Activated CD8-positive, alpha-beta memory T cell treated with anti-CD3 and anti-CD28 coated beads, Interleukin-2, amount 50 U/mL, for 48 hours (primary cell): ENCODE measurements at regions not wholly inside any gene's neighbourhood (a gene's known extent, or its start where the extent isn't known, plus 50 kb on each side); places are given as distances from the start of the nearest gene placed in this dataset.
"Not testable (repeated sequence)": the region's sequence is repeated elsewhere in the genome, so short reads cannot be mapped to it uniquely, and the experiment has no call there.

ENCODE experiments used
- DNase-seq: peaks from one replicate; pipeline ENCODE4 v3.0.0-alpha.2; 2020

DNA sequence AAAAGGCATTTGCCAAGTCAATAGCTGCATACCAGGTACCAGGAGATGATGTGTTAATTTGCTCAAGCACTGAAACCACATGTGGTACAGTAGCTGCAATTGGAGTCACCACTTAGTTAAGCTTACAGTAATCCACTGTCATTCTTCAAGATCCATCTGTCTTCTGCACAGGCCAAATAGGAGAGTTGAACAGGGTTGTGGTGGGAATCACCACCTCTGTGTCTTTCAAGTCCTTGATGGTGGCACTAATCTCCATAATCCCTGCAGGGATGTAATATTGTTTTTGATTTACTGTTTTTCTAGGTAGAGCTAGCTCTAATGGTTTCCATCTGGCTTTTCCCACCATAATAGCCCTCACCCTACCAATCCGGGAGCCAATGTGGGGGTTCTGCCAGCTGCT is 91.9 kb downstream of the FCRL5 start:
- no peak for DNase-seq

DNA sequence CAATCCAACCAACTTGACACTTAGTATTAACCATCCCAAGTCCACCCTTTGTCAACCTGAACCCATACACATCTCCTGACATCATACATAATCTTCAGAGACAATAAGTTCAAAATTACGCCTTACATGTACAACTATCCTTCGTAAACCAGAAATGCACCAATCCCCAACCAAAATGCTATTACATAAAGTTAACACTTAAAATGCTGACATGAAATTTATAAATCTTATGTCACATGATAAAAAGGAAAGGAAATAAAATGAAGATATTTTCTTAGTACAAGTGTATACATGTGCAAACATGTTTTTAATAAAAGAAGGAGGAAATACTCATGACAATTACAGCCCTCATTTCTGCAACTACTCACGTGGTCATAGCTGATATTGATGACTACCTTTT is 95.0 kb downstream of the FCRL5 start:
- DNase-seq, result no peak

DNA sequence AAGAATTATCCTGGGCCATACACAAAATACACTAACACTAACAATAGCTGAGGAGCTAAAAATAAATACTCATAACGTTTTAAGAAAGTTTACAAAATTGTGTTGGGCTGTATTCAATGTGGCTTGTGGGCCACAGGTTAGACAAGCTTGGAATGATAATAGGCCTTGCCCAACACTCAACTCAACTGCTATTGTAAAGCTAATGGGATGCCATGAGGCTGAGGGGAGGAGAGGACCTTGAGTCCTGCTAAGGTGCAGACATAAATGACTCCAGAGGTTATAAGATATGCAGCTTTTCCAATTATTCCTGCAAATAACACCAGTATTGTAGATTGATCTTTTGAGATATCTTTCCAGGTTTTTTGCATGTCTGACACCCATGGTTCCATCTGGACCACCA is 97.0 kb downstream of the FCRL5 start:
- no peak for DNase-seq

DNA sequence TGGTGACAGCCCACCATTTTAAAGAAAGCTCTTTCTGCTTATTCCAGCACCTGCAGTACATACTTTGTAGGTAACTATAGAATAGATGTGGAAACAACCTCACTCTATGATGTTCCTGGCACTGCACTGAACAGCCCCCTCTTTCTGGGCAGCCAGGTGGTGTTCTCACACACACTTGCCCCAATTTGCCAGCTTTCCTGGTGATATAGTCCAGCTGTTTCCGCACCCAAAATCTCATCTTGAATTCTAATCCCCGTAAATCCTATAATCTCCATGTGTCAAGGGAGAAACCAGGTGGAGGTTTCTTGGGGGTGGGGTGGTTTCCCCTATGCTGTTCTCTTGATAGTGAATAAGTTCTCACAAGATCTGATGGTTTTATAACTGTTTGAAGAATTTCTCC is 102.2 kb downstream of the FCRL5 start:
- no peak for DNase-seq

DNA sequence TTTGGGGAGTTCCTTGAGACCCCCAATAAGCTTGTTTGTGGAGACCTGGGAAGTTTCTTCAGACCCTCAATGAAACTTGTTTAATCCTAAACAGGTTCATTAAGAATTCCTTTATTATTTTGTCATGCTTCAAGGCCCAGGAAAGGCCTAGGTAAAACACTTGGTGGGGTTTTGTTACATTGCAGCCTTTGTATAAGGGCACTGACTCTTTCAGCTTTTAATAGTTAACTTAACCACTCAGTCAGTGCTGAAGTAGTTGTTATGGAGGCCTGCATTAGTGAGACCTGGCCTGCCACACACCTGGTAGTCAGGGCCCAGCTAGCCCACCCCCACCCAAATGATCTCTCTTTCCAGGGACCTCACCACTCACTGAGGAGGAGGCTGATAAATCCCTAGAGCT is 103.7 kb downstream of the FCRL5 start:
- DNase-seq, result no peak

DNA sequence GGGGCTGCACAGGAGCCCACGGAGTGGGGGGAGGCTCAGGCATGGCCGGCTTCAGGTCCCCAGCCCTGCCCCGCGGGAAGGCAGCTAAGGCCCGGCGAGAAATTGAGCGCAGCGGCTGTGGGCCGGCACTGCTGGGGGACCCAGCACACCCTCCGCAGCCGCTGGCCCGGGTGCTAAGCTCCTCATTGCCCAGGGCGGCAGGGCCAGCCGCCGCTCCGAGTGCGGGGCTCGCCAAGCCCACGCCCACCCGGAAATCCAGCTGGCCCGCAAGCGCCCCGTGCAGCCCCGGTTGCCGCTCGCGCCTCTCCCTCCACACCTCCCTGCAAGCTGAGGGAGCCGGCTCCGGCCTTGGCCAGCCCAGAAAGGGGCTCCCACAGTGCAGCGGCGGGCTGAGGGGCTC is 106.0 kb downstream of the FCRL5 start:
- DNase-seq, result not testable (repeated sequence)

DNA sequence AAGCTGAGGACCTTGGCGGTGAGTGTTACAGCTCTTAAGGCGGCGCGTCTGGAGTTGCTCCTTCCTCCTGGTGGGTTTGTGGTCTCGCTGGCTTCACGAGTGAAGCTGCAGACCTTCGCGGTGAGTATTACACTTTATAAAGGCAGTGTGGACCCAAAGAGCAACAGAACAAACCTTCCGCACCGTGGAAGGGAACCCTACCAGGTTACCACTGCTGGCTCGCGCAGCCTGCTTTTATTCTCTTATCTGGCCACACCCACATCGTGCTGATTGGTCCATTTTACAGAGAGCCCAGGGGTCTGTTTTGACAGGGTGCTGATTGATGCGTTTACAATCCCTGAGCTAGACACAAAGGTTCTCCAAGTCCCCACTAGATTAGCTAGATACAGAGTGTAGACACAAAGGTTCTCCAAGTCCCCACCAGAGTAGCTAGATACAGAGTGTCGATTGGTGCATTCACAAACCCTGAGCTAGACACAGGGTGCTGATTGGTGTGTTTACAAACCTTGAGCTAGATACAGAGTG is 106.6 kb downstream of the FCRL5 start:
- not testable (repeated sequence) for DNase-seq

DNA sequence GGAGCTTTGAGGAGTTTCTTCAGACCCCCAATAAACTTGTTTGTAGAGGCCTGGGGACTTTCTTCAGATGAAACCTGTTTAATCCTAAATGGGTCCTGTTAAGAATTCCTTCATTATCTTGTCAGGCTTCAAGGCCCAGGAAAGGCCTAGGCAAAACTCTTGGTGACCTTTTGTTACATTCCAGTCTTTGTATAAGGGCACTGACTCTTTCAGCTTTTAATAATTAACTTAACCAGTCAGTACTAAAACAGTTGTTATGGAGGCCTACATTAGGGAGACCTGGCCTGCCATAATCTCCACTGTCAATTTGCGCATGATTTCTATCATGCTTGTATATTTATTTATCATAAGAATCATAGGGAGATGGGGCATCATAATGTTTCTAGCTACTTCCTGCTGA is 110.2 kb downstream of the FCRL5 start:
- no peak for DNase-seq

DNA sequence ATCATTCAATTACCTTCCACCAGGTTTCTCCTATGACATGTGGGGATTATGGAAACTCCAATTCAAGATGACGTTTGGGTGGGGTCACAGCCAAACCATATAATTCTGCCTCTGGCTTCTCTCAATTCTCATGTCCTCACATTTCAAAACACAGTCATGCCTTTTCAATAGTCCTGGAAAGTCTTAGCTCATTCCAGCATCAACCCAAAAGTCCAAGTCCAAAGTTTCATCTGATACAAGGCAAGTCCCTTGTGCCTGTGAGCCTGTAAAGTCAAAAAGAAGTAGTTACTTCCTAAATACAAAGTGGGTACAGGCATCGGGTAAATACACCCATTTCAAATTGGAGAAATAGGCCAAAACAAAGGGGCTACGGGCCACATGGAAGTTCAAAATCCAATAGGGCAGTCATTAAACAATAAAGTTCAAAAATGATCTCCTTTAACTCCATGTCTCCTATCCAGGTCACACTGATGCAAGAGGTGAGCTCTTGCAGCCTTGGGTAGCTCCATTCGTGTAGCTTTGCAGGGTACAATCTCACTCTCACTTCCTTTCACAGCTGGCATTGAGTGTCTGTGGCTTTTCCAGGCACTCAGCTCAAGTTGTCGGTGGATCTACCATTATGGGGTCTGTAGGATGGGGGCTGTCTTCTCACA is 112.9 kb downstream of the FCRL5 start:
- DNase-seq, result no peak

DNA sequence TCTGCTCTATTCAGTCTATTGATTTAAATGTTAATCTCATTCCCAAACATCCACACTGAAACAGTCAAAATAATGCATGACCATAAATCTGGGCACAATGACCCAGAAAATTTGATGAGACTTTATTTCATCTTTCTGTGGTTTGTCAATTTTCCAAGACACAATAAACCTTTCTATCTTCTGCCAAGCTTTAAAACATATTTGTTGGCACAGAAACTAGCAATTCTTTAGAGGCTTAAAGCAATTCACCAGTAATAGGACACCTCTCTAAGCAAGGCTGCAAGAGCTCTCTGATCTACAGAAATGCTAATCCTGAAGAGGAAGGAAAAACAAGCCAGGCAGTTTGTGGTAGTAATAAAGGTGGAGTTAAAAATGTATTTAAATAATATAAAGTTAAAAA is 113.7 kb downstream of the FCRL5 start:
- no peak for DNase-seq

DNA sequence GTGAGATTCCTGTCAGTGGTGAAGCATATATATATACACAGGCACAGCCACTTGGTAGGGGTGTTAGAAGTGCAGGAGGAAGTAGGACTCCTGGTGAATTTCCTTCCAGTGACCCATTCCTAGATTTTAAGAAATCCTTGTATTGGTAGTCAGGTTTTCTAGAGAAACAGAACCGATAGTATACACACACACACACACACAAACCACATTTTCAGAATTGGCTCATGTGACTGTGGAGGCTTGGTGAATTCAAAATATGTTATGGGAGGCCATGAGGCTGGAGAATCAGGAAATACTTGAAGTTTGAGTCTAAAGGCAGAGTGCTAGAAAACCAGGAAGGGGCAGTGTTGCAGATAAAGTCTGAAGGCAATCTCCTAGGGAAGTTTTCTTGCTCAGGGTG is 114.2 kb downstream of the FCRL5 start:
- DNase-seq, result no peak

DNA sequence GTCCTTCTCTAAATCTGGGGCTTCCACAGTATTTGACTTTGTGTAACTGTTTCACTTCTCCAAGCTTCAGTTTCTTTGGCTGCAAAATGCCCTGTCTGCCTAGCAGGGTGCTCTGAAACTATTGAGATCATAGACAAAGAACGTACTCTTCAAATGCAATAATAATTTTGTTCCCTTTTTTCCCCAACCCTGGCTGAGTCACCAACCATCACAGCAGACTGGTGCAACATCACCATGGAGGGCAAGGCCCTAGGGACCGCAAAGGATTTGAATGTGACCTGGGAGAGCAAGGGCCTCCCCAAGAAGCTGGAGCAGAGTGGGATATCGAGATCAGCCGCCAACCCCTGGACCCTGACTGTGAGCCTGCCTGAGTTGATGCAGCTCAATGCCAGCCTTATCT is 115.0 kb downstream of the FCRL5 start:
- DNase-seq, result no peak

DNA sequence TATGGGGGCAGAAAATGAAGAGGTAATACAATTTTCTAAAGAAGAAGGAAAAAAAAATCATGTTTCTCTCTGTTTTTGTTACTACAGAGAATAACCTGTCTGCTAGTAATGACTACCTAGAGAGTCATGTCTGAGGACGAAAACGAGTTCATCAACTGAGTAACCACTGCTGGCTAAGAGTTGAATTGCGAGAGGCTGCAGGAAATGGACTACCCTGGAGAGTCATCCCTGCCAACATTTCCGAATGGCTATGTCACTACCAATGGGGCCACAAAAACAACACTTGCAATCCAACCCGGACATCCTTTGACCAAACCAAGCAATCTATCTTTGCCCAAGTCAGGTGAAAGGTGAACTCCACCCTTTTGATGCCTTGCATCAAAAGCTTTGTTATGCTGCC is 120.6 kb downstream of the FCRL5 start:
- no peak for DNase-seq

DNA sequence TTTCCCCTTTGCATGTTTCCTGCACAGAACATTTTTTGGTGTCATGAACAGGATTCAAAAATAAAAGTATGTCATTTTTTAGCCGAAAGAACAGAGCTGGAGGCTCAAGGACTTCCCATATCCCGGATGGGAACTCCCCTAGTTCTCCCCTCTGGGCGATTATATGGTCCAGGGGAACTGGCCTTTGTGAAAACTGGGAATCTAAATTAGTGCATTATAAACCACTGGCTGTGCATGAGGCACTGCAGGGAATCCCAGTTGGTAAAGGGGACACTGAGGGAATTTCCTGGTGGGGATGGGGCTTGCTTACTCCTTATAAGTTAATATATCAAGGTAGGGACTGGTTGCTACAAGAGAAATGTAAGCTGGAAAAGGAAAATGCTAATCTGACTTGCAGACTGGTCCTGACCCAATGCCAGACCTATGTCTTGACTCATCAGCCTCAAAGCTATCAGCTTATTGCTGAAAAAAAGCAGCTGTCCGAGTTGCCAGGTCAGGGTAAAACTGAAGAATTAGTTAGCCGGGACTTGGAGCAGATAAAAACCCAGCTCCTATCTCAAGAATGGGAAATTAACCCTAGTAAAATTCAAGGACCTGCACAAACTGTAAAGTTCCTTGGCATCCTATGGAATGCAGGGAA is 122.6 kb downstream of the FCRL5 start:
- DNase-seq, result no peak

DNA sequence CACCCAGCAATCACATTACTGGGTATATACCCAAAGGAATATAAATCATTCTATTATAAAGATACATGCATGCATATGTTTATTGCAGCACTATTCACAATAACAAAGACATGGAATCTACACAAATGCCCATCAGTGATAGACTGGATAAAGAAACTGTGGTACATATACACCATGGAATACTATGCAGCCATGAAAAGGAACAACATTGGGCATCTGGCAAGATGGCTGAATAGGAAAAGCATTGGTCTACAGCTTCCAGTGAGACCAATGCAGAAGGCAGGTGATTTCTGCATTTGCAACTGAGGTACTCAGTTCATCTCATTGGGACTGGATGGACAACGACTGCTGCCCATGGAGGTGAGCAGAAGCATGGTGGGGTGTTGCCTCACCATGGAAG is 128.6 kb downstream of the FCRL5 start:
- not testable (repeated sequence) for DNase-seq

DNA sequence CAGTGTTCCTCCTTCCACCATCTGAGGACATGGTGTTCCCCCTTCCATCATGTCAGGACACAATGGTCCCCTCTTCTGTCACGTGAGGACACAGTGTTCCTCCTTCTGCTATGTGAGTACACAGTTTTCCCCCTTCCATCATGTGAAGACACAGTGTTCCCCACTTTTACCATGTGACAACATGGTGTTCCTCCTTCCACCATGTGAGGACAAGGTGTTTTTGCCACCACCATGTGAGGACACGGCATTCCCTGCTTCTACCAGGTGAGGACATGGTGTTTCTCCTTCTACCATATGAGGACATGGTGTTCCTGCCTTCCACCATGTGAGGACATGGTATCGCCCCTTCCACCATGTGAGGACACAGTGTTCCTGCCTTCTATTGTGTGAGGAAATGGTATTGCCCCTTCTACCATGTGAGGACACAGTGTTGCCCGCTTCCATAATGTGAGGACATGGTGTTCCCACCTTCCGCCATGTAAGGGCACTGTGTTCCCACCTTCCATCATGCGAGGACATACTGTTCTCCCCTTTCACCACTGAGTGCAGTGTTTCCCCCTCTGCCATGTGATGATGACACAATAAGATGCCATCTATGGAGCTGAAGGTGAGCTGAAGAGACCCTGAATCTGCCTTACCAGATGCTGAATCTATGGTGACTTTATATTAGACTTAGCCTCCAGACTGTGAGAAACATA is 132.3 kb downstream of the FCRL5 start:
- DNase-seq, result no peak

DNA sequence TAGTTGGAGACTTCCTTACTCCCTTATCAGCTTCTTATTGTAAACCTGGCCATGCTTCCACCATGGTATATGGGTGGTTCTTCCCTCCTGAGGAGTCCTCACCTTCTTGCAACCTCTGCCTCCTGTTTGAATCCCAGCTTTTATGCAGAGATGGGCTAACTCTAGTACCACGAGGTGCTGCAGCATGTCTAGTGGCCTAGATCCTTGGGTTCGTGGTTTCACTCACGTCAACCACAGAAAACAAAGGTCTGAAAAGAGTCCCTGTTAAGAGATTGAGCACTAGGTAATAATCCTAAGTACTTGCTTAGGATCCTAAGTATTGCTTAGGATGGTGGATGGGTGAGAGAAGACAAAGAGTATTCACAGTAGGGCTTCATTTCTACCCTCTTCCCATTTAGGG is 133.7 kb downstream of the FCRL5 start:
- no peak for DNase-seq

DNA sequence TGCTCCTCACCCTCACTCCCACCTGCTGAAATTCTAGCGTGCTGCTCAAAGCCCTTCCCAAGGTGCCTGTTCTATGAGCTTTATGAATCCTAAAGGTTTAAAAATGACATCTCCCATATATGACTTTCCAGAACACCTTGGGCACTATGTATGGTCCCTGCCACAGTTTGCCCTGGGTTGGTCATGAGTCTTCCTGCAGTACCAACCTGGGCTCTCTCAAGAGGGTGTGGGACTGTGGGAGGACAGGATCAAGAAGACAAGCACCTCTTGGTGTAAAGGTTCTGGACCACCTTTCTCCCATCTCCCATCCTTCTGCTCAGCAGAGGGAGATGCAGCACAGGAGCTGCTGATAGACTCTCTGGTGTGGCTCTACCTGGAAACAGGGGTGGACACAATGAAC is 134.1 kb downstream of the FCRL5 start:
- no peak for DNase-seq

DNA sequence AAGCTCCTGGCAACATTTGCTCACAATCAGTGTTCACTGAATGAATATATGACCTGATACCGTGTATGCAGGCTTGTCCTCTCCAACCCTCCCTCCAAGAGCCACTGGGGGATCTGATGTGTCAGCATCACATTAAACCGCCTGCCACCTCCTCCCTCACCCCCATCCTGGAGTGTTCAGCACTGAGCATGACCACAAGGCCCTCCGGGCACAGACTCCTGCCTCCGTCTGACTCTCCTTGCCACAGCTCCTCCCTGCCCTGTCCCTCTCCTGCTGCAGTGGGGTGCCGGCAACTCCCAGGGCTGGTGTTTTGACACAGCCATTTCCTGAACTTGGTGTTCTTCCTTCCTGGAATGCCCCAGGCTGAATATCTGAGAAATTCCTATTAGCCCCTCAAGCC is 136.7 kb downstream of the FCRL5 start:
- DNase-seq, result no peak

DNA sequence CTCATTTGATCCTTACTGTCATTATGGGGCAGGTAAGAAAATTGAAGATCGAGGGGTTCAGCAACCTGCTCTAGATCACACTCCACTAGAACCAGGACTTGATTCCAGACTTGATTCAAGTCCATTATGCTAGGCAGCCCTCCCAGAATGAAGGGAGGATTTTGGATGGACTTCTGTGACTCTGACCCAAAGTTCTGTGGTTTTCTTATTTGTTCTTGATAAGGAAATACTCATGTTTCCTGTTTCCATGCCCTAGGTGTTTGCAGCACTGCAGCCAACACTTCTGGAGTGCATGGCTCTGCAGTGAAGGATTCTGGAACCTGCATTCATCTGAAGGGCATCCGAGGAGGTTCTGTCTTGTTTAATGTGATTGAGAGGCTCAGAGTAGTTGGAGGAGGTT is 140.0 kb downstream of the FCRL5 start:
- DNase-seq, result no peak

DNA sequence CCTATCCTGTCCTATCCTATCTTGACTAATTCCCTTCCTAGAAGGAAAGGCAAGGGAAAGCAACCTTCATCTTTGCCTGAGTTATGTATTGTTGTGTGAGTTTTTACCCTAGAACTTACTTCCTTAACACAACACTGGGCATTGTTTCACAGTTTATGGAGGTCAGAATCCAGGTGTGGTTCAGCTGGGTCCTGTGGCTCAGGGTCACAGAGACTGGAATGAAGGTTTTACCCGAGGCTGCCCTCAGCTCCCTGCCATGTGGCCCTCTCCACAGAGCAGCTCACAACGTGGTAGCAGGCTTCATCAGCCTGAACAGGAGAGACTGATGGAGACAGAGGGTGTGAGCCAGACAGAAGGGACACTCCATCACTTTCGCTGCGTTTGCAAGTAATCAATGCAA is 140.5 kb downstream of the FCRL5 start:
- no peak for DNase-seq

DNA sequence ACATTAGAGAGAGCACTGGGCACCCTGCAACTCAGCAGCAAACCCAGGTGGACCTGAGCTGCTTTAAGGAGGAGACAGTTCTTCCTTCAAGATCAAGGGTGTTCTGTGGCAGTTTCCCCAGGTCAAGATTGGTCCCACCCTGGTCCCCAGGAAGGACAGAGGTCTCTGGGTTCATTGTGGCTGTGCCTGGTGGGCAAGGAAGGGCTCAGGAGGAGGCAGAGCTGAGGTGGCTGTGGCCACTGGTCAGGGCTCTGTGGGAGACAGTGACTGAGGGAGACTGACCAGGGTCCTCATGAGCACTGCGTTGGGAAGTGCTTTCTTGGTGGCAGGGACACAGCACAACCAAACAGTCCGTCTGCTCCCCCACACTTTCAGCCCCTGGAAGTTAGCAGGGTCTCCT is 141.3 kb downstream of the FCRL5 start:
- DNase-seq, result no peak

DNA sequence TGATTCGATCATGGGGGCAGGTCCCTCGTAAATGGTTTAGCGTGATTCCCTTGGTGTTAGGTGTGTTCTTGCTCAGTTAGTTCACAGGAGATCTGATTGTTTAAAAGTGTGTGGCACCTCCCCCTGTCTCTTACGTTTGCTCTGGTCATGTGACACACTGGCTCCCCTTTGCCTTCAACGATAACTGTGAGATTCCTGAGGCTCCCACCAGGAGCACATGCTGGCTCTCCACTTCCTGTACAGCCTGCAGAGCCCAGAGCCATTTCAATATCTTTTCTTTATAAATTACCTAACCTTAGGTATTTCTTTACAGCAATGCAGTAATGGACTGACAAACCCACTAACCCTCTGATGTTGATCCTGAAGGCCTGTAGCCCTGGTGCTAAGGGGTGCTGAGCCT is 141.9 kb downstream of the FCRL5 start:
- no peak for DNase-seq

DNA sequence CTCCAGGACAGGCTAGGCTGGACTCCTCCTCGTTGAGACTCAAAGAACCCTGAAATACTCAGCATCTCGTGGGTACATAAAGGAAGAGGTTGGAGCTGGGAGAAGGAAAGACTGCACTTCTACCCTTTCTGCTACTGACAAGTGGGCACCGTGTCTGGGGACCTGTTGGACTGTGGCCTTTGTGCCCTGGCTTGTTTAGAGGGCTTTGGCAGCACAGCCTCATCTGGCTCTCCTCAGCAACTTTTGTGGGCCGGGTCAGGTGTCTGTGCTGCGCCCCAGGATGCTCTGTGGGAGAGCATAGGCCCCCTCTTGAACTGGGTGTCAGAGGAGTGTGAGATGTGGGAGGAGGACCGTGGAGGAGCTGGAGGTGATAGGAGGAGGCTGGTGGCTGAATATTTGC is 142.4 kb downstream of the FCRL5 start:
- DNase-seq, result no peak
